HG02610 (cell line): ENCODE measurements at regions not wholly inside any gene's neighbourhood (a gene's known extent, or its start where the extent isn't known, plus 50 kb on each side); places are given as distances from the start of the nearest gene placed in this dataset.

Experiments used
- ATAC-seq: cut with Tn5 transposase; IDR thresholded peaks from one replicate; pipeline ENCODE4 v1.9.1; 2021; ENCODE audit warnings: mild to moderate bottlenecking, moderate library complexity; ENCODE audit not compliant: unreplicated experiment

- ATAC-seq, result no peak
These were observed 618.6 kb upstream of the TMEM132C start for GRCh38 chr12:127648321-127648720.

- ATAC-seq, result no peak
These were observed 617.0 kb upstream of the TMEM132C start for GRCh38 chr12:127649961-127650360.

- ATAC-seq, result no peak
These were observed 616.3 kb upstream of the TMEM132C start for GRCh38 chr12:127650626-127651025.

- no peak for ATAC-seq
These were observed 614.7 kb upstream of the TMEM132C start for GRCh38 chr12:127652281-127652680.

GRCh38 chr12:127654383-127654985 lies 612.5 kb upstream of the TMEM132C start:
- ATAC-seq, result no peak

- no peak for ATAC-seq
These were observed 611.3 kb upstream of the TMEM132C start for GRCh38 chr12:127655691-127656090.

- no peak for ATAC-seq
These were observed 610.7 kb upstream of the TMEM132C start for GRCh38 chr12:127656266-127656665.

GRCh38 chr12:127657036-127657435 lies 609.9 kb upstream of the TMEM132C start:
- no peak for ATAC-seq

- no peak for ATAC-seq
These were observed 606.0 kb upstream of the TMEM132C start for GRCh38 chr12:127660961-127661360.

- ATAC-seq, result no peak
These were observed 603.3 kb upstream of the TMEM132C start for GRCh38 chr12:127663716-127664115.

GRCh38 chr12:127664901-127665300 lies 602.1 kb upstream of the TMEM132C start:
- no peak for ATAC-seq

GRCh38 chr12:127667131-127667685 lies 599.8 kb upstream of the TMEM132C start:
- no peak for ATAC-seq

- no peak for ATAC-seq
These were observed 596.7 kb upstream of the TMEM132C start for GRCh38 chr12:127670294-127670693.

- no peak for ATAC-seq
These were observed 596.2 kb upstream of the TMEM132C start for GRCh38 chr12:127670796-127671195.

- no peak for ATAC-seq
These were observed 591.0 kb upstream of the TMEM132C start for GRCh38 chr12:127675936-127676335.

GRCh38 chr12:127677537-127678131 lies 589.3 kb upstream of the TMEM132C start:
- no peak for ATAC-seq

- no peak for ATAC-seq
These were observed 588.0 kb upstream of the TMEM132C start for GRCh38 chr12:127678945-127679344.

GRCh38 chr12:127680516-127680915 lies 586.5 kb upstream of the TMEM132C start:
- no peak for ATAC-seq

GRCh38 chr12:127681151-127681754 lies 585.7 kb upstream of the TMEM132C start:
- no peak for ATAC-seq

GRCh38 chr12:127685491-127685890 lies 581.5 kb upstream of the TMEM132C start:
- no peak for ATAC-seq

GRCh38 chr12:127685931-127686330 lies 581.0 kb upstream of the TMEM132C start:
- no peak for ATAC-seq

- no peak for ATAC-seq
These were observed 579.8 kb upstream of the TMEM132C start for GRCh38 chr12:127687181-127687580.
